ENCODE measurements at regions not wholly inside any gene's neighbourhood (a gene's known extent, or its start where the extent isn't known, plus 50 kb on each side); places are given as distances from the start of the nearest gene placed in this dataset.

DNA sequence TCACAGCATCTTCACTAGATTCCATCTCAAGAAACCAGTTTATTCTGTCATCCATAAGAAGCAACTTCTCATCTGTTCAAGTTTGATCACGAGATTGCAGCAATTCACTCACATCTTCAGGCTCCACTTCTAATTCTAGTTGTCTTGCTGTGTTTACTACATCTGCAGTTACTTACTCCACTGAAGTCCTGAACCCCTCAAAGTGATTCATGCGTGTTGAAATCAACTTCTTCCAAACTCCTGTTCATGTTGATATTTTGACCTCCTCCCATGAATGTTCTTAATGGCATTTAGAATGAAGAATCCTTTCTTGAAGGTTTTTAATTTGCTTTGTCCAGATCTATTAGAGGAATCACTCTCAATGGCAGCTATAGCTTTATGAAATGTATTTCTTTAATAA is 287.6 kb upstream of the TBL1XR1 start:
- TF ChIP-seq NRF1 (IDR thresholded peaks at IDR 0.05; ENCODE audit: low read depth, low read length) (no peak), POLR2AphosphoS5 (IDR thresholded peaks at IDR 0.05; ENCODE audit: low read depth, low read length) (no peak), EZH2 (IDR thresholded peaks at IDR 0.05; ENCODE audit: low read depth, low read length, severe bottlenecking) (no peak), TBP (IDR thresholded peaks at IDR 0.05; ENCODE audit: low read depth, low read length) (no peak), TAF1 (IDR thresholded peaks at IDR 0.05; ENCODE audit: low read depth, low read length) (no peak), EP300 (IDR thresholded peaks at IDR 0.05; ENCODE audit: borderline replicate concordance in 1 of 2, low read depth in 2 of 2, low read length in 2 of 2) (no peak), RAD21 (IDR thresholded peaks at IDR 0.05 in 1 of 2, conservative IDR thresholded peaks at IDR 0.05 in 1 of 2; ENCODE audit: low read depth in 2 of 2, low read length in 2 of 2) (no peak), POLR2A (IDR thresholded peaks at IDR 0.05; ENCODE audit: control extremely low read depth in 1 of 2, low read depth in 2 of 2, low read length in 2 of 2) (no peak), SIN3A (conservative IDR thresholded peaks at IDR 0.05 in 1 of 2, IDR thresholded peaks at IDR 0.05 in 1 of 2; ENCODE audit: low read depth in 1 of 2, low read length in 2 of 2) (no peak)
- TF ChIP-seq, protein P1, sequence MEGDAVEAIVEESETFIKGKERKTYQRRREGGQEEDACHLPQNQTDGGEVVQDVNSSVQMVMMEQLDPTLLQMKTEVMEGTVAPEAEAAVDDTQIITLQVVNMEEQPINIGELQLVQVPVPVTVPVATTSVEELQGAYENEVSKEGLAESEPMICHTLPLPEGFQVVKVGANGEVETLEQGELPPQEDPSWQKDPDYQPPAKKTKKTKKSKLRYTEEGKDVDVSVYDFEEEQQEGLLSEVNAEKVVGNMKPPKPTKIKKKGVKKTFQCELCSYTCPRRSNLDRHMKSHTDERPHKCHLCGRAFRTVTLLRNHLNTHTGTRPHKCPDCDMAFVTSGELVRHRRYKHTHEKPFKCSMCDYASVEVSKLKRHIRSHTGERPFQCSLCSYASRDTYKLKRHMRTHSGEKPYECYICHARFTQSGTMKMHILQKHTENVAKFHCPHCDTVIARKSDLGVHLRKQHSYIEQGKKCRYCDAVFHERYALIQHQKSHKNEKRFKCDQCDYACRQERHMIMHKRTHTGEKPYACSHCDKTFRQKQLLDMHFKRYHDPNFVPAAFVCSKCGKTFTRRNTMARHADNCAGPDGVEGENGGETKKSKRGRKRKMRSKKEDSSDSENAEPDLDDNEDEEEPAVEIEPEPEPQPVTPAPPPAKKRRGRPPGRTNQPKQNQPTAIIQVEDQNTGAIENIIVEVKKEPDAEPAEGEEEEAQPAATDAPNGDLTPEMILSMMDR (IDR thresholded peaks at IDR 0.05; ENCODE audit: control extremely low read depth in 1 of 3, insufficient read depth in 1 of 3, low read depth in 1 of 3, low read length in 3 of 3) = no peak
- TF ChIP-seq, protein P2, sequence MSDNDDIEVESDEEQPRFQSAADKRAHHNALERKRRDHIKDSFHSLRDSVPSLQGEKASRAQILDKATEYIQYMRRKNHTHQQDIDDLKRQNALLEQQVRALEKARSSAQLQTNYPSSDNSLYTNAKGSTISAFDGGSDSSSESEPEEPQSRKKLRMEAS (IDR thresholded peaks at IDR 0.05) = no peak
- TF ChIP-seq, protein P3, sequence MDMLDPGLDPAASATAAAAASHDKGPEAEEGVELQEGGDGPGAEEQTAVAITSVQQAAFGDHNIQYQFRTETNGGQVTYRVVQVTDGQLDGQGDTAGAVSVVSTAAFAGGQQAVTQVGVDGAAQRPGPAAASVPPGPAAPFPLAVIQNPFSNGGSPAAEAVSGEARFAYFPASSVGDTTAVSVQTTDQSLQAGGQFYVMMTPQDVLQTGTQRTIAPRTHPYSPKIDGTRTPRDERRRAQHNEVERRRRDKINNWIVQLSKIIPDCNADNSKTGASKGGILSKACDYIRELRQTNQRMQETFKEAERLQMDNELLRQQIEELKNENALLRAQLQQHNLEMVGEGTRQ (IDR thresholded peaks at IDR 0.05; ENCODE audit: low read length) = no peak
